Parathyroid adenoma (tissue), 2 donors: ENCODE measurements at regions not wholly inside any gene's neighbourhood (a gene's known extent, or its start where the extent isn't known, plus 50 kb on each side); places are given as distances from the start of the nearest gene placed in this dataset.
"Not testable (repeated sequence)": the region's sequence is repeated elsewhere in the genome, so short reads cannot be mapped to it uniquely, and the experiment has no call there.

ENCODE experiments used
- H2AFZ ChIP-seq: fragments of 300-600 bp; sonication (generic); one replicate; pipeline ENCODE4 v1.7.0; 2017; ENCODE audit warnings: antibody characterized with exemption, mild to moderate bottlenecking
- H3K27ac ChIP-seq: fragments of 300-600 bp; sonication (generic); one replicate; pipeline ENCODE4 v1.7.0; 2017
- H3K27me3 ChIP-seq: fragments of 300-600 bp; sonication (generic); one replicate; pipeline ENCODE4 v1.7.0; 2017; ENCODE audit warnings: low read length; ENCODE audit not compliant: control insufficient read depth, insufficient read depth
- H3K36me3 ChIP-seq: fragments of 300-600 bp; sonication (generic); one replicate; pipeline ENCODE4 v1.7.0; 2017; ENCODE audit warnings: low read length; ENCODE audit not compliant: control insufficient read depth, insufficient read depth
- H3K4me1 ChIP-seq: fragments of 300-600 bp; sonication (generic); one replicate; pipeline ENCODE4 v1.7.0; 2017; ENCODE audit warnings: control low read depth
- H3K4me2 ChIP-seq: fragments of 300-600 bp; sonication (generic); one replicate; pipeline ENCODE4 v1.7.0; 2017; ENCODE audit warnings: low read length
- H3K4me3 ChIP-seq: fragments of 300-600 bp; sonication (generic); one replicate; pipeline ENCODE4 v1.7.0; 2017; ENCODE audit warnings: low read depth, low read length
- H3K79me2 ChIP-seq: fragments of 300-600 bp; sonication (generic); one replicate; pipeline ENCODE4 v1.7.0; 2017; ENCODE audit warnings: control low read depth
- H3K9ac ChIP-seq: fragments of 300-600 bp; sonication (generic); one replicate; pipeline ENCODE4 v1.7.0; 2017; ENCODE audit warnings: mild to moderate bottlenecking
- H3K9me3 ChIP-seq: fragments of 300-600 bp; sonication (generic); one replicate; pipeline ENCODE4 v1.7.0; 2017; ENCODE audit warnings: low read length; ENCODE audit not compliant: control insufficient read depth
- CTCF ChIP-seq: fragments of 300-600 bp; sonication (generic); IDR thresholded peaks from one replicate; pipeline ENCODE4 v1.7.0; 2017; ENCODE audit warnings: antibody characterized with exemption, mild to moderate bottlenecking
- donor health status: primary hyperparathyroidism.

GRCh38 chr6:28634411-28634760 is 108.7 kb downstream of the GPX5 start:
- H3K4me3 ChIP-seq, result no peak overlapping the region
- no peaks in the 10 kb centered on the region for H3K4me1 ChIP-seq
- H3K4me2 ChIP-seq, result no peak overlapping the region
- H2AFZ ChIP-seq, result no peak overlapping the region
- no peaks in the 10 kb centered on the region for H3K36me3 ChIP-seq
- no peak for TF ChIP-seq CTCF
- no peak overlapping the region for H3K27ac ChIP-seq
- no peak overlapping the region for H3K9ac ChIP-seq
- H3K9me3 ChIP-seq, result no peaks in the 10 kb centered on the region
- no peaks in the 10 kb centered on the region for H3K79me2 ChIP-seq
- H3K27me3 ChIP-seq, result peaks cover 3% of the 10 kb centered on the region

GRCh38 chr6:28634761-28635546 is 109.3 kb downstream of the GPX5 start:
- Histone ChIP-seq H2AFZ (peak overlapping the region; percentile 13), H3K36me3 (no peaks in the 10 kb centered on the region), H3K4me3 (no peak overlapping the region), H3K9me3 (no peaks in the 10 kb centered on the region), H3K27me3 (peaks cover 3% of the 10 kb centered on the region), H3K4me2 (no peak overlapping the region), H3K79me2 (no peaks in the 10 kb centered on the region), H3K27ac (no peak overlapping the region), H3K4me1 (no peaks in the 10 kb centered on the region), H3K9ac (no peak overlapping the region)
- TF ChIP-seq CTCF, result no peak

- no peaks in the 10 kb centered on the region for H3K79me2 ChIP-seq
- peaks cover 3% of the 10 kb centered on the region for H3K27me3 ChIP-seq
- no peaks in the 10 kb centered on the region for H3K4me1 ChIP-seq
- TF ChIP-seq CTCF, result no peak
- H3K4me3 ChIP-seq, result no peak overlapping the region
- no peaks in the 10 kb centered on the region for H3K36me3 ChIP-seq
- H3K27ac ChIP-seq, result no peak overlapping the region
- no peaks in the 10 kb centered on the region for H3K9me3 ChIP-seq
- no peak overlapping the region for H3K9ac ChIP-seq
- peak overlapping the region; percentile 13 for H2AFZ ChIP-seq
- H3K4me2 ChIP-seq, result no peak overlapping the region
Measured at GRCh38 chr6:28635547-28636158, 110.0 kb downstream of the GPX5 start.

GRCh38 chr6:28638787-28639430 is 113.2 kb downstream of the GPX5 start:
- Histone ChIP-seq H3K36me3 (no peaks in the 10 kb centered on the region), H3K27ac (no peak overlapping the region), H3K27me3 (no peaks in the 10 kb centered on the region), H3K9ac (no peak overlapping the region), H3K4me1 (no peaks in the 10 kb centered on the region), H3K4me3 (no peak overlapping the region), H3K9me3 (no peaks in the 10 kb centered on the region), H2AFZ (no peak overlapping the region), H3K4me2 (no peak overlapping the region), H3K79me2 (no peaks in the 10 kb centered on the region)
- TF ChIP-seq CTCF, result no peak

GRCh38 chr6:28639445-28640290 is 114.0 kb downstream of the GPX5 start:
- not testable (repeated sequence) for H2AFZ ChIP-seq

More at GRCh38 chr6:28639445-28640290, 114.0 kb downstream of the GPX5 start:
- H3K4me3 ChIP-seq, H3K4me1 ChIP-seq, H3K4me2 ChIP-seq, H3K27ac ChIP-seq, H3K9ac ChIP-seq, H3K9me3 ChIP-seq, H3K27me3 ChIP-seq, H3K36me3 ChIP-seq, H3K79me2 ChIP-seq: not testable (repeated sequence)
